Natural killer cell treated with Interleukin-12 subunit alpha and Interleukin-12 subunit beta and Interleukin-15 and Interleukin-18, amount 100 ng/mL, for 72 hours (primary cell): ENCODE measurements at regions not wholly inside any gene's neighbourhood (a gene's known extent, or its start where the extent isn't known, plus 50 kb on each side); places are given as distances from the start of the nearest gene placed in this dataset.
"Not testable (repeated sequence)": the region's sequence is repeated elsewhere in the genome, so short reads cannot be mapped to it uniquely, and the experiment has no call there.

Experiments used
- ATAC-seq, 2 donors: fragments of 150-1000 bp; cut with Tn5 transposase in 1 of 2; sonication (Bioruptor Pico), chemical (Tn5 transposase) in 1 of 2; 2 replicates each; pipeline ENCODE4 v1.10.0; 2021
- DNase-seq: peaks from one replicate; pipeline ENCODE4 v3.0.0; 2022; ENCODE audit warnings: low spot score
- H3K27ac Mint-ChIP-seq, 2 donors: 1 replicate in 1 of 2; 2 replicates in 1 of 2; pipeline ENCODE4 v1.8.0; 2022; ENCODE audit warnings: mixed read lengths in 2 of 2, mild to moderate bottlenecking in 1 of 2, moderate library complexity in 1 of 2
- H3K27me3 Mint-ChIP-seq, 2 donors: 1 replicate in 1 of 2; 2 replicates in 1 of 2; pipeline ENCODE4 v1.8.0; 2022; ENCODE audit warnings: mixed read lengths in 2 of 2
- H3K36me3 Mint-ChIP-seq: one replicate; pipeline ENCODE4 v1.8.0; 2022; ENCODE audit warnings: mixed read lengths
- H3K4me1 Mint-ChIP-seq, 2 donors: 1 replicate in 1 of 2; 2 replicates in 1 of 2; pipeline ENCODE4 v1.8.0; 2022; ENCODE audit warnings: low read depth in 2 of 2, mixed read lengths in 2 of 2, mild to moderate bottlenecking in 1 of 2
- H3K4me3 Mint-ChIP-seq: one replicate; pipeline ENCODE4 v1.8.0; 2022; ENCODE audit warnings: mixed read lengths
- H3K9me3 Mint-ChIP-seq: 2 replicates; pipeline ENCODE4 v1.8.0; 2022; ENCODE audit warnings: mixed read lengths

DNA sequence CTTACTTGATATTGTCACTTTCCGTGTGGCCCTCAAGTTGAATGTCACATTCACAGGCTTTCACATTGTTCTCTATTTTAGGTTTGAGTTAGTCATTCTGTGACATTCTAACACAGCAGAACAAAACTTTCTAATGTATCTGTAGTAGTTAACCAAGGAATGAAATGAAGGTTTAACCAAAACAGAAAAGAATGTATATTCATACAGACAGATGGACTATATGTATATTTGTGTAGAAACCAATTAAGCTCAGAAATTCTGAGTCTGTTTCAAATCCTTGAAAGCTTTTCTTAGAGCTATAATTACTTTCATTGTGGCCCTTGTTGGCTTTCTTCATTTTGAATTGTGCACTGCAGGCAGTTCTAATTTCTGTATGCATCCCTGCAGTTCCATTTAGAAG, 654.7 kb downstream of the LRRC70 start:
- Mint-ChIP-seq H3K27me3 (no peaks in the 10 kb centered on the region), H3K27ac (no peak overlapping the region), H3K4me3 (no peak overlapping the region), H3K36me3 (no peaks in the 10 kb centered on the region), H3K9me3 (peaks cover 9% of the 10 kb centered on the region), H3K4me1 (no peaks in the 10 kb centered on the region)
- ATAC-seq (no peak), DNase-seq (no peak)

DNA sequence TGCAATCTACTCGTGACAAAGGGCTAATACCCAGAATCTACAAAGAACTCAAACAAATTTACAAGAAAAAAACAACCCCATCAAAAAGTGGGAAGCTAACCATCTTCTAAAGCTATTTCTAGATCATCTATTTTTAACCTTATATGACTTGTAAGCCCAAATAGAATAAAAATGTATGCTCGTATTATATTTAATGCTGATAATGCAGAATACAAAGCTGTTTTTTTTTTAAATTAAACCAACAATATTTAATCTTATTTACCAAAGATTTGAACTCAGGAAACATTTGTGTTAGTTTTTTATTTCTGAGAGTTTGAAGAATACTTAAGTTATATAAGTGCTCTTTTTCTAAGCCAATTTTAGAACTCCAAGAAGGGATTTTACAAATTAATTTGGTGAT, 652.1 kb downstream of the LRRC70 start:
- H3K36me3 Mint-ChIP-seq, result no peaks in the 10 kb centered on the region
- ATAC-seq (no peak), DNase-seq (no peak)
- H3K27me3 Mint-ChIP-seq, result no peaks in the 10 kb centered on the region
- H3K27ac Mint-ChIP-seq, result no peak overlapping the region
- no peak overlapping the region for H3K4me3 Mint-ChIP-seq
- peaks cover 11% of the 10 kb centered on the region for H3K9me3 Mint-ChIP-seq
- H3K4me1 Mint-ChIP-seq, result no peaks in the 10 kb centered on the region

DNA sequence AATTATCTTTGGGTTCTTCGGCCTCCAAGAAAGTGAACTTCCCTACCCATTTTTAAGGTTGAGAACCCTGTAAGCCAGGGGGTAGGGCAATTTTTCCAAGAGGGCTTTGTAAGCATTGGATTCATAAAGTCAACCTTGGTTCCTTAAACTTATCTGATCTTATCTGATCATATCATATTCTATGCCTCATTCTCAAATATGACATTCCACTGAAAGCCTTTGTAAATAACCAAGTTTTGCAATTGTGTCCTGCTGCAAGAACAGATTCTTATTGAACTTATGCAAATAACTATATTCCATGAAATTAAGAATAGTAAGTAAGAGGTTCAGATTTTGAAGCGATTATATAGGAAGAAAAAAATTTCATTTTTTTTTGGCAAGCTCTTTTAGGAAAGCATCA, 649.5 kb downstream of the LRRC70 start:
- Mint-ChIP-seq H3K4me3 (no peak overlapping the region), H3K4me1 (no peaks in the 10 kb centered on the region), H3K36me3 (no peaks in the 10 kb centered on the region), H3K27me3 (no peaks in the 10 kb centered on the region), H3K9me3 (peaks cover 11% of the 10 kb centered on the region), H3K27ac (no peak overlapping the region)
- DNase-seq (no peak), ATAC-seq (no peak)

DNA sequence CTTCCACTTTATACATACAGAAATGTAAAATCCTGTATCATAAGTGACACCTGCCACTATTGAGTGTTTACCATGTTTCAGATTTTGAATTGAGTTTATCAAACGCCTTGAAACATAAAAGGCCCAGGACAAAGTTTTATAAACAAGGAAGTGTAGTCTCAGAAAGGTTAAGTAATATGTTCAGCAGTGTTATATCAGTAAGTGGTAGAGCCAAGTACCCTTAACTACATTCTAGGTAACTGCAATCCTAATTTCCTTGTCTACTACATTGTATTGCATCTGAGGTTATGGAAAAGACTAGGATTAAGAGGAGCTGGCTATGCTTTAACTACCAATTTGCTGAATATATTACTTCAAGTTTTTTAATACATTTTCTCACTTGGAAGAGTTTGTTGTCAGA, 641.6 kb downstream of the LRRC70 start:
- no peaks in the 10 kb centered on the region for H3K27me3 Mint-ChIP-seq

DNA sequence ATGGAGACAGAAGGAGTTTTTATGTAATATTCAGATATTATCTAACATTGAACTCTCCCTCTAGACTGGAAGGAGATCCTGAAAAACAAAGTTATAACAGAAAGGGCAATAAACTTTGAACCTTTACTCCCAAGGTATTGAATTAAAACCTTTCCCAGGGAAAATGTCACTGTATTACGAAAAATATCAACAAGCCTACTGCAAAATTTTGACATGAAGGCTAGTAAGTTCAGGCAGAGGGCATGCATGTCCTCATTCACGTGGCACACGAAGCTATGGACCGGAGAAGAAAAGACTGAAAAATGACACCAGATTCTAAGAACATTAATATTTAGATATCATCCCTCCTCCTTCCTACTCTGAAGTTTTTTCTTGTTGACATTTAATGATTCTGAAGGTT, 638.8 kb downstream of the LRRC70 start:
- no peak for ATAC-seq
- no peak overlapping the region for H3K27ac Mint-ChIP-seq
- H3K4me3 Mint-ChIP-seq, result no peak overlapping the region
- peaks cover 11% of the 10 kb centered on the region for H3K9me3 Mint-ChIP-seq
- no peaks in the 10 kb centered on the region for H3K36me3 Mint-ChIP-seq
- no peaks in the 10 kb centered on the region for H3K27me3 Mint-ChIP-seq
- no peaks in the 10 kb centered on the region for H3K4me1 Mint-ChIP-seq
- no peak for DNase-seq

More for the DNA sequence above, 641.6 kb downstream of the LRRC70 start:
- peaks cover 7% of the 10 kb centered on the region for H3K9me3 Mint-ChIP-seq
- no peak overlapping the region for H3K27ac Mint-ChIP-seq
- no peak overlapping the region for H3K4me3 Mint-ChIP-seq
- no peak for DNase-seq
- no peaks in the 10 kb centered on the region for H3K4me1 Mint-ChIP-seq
- no peak for ATAC-seq
- H3K36me3 Mint-ChIP-seq, result no peaks in the 10 kb centered on the region

DNA sequence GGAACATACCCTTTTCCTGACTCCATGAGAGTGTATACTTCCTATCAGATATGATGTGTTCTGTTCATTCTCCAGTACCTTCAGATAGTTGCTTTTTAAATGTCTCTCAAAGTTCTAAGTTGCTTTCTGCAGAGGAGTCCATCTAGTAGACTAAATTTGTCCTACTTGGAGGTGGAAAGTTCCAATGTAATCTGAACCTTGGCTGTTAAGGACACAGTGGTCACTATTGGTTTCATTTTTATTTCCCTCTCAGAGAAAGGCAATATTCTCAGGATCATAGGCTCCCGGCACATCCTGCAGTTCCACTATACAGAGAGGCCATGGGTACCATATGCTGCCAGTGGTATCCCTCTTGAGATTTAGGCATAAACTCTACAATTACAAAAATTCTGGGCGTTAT, 634.6 kb downstream of the LRRC70 start:
- DNase-seq (no peak), ATAC-seq (no peak)
- Mint-ChIP-seq H3K9me3 (peaks cover 13% of the 10 kb centered on the region), H3K27me3 (no peaks in the 10 kb centered on the region), H3K4me1 (no peaks in the 10 kb centered on the region), H3K4me3 (no peak overlapping the region), H3K36me3 (no peaks in the 10 kb centered on the region), H3K27ac (no peak overlapping the region)

DNA sequence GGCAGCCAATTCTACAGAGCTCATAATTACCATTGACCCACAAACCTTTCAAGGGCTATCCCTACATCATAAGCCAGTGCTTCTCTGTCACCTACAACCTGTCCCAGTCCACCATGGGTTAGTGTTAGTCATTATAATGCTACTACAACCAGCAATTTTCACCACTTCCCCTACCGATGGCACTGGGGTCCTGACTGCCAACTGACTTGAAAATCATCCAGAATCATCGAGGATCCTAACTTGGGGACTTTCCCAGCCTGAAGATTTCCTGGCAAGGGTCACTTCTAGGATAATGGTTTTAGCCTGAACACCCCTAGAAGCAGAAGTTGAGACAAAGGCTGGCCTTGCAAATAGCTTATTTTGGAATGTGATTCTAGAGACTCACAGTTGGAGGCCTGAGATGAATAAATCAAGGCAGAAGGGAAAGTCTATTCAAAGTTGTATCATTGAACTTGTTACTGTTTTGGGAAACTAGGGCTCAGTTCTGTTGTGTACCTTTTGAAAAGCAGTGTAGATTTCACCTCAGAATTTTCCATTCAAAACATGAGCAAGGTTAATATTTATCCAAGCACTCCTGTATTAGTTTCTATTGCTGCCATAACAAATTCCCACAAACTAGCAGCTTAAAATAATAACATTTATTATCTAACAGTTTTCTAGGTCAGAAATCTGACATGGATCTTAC, 633.0 kb downstream of the LRRC70 start:
- DNase-seq (no peak), ATAC-seq (no peak)
- no peak overlapping the region for H3K4me3 Mint-ChIP-seq
- H3K36me3 Mint-ChIP-seq, result no peaks in the 10 kb centered on the region
- H3K9me3 Mint-ChIP-seq, result peaks cover 9% of the 10 kb centered on the region
- no peak overlapping the region for H3K27ac Mint-ChIP-seq
- no peaks in the 10 kb centered on the region for H3K4me1 Mint-ChIP-seq
- H3K27me3 Mint-ChIP-seq, result no peaks in the 10 kb centered on the region

DNA sequence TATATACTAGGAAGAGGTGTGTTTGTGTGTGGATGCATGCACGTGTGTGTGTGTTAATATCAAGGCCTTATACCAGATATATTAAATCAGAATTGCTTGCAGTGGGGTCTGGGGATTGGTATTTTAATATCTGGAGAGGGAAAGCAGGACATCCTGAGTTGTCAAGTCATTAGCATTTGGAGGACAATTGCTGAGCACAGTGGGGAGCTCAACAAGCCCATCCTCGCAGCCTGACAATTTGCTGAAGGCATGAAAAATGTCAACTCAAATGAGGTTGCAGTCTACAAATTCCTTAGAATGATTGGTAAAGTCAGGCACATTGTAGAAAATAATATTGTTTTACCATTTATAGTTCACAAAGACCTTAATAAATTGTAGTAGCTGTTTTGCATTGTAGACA, 627.4 kb downstream of the LRRC70 start:
- H3K4me1 Mint-ChIP-seq, result no peaks in the 10 kb centered on the region
- no peaks in the 10 kb centered on the region for H3K27me3 Mint-ChIP-seq
- DNase-seq (no peak), ATAC-seq (no peak)
- peaks cover 8% of the 10 kb centered on the region for H3K9me3 Mint-ChIP-seq
- H3K4me3 Mint-ChIP-seq, result no peak overlapping the region
- H3K36me3 Mint-ChIP-seq, result no peaks in the 10 kb centered on the region
- H3K27ac Mint-ChIP-seq, result no peak overlapping the region

DNA sequence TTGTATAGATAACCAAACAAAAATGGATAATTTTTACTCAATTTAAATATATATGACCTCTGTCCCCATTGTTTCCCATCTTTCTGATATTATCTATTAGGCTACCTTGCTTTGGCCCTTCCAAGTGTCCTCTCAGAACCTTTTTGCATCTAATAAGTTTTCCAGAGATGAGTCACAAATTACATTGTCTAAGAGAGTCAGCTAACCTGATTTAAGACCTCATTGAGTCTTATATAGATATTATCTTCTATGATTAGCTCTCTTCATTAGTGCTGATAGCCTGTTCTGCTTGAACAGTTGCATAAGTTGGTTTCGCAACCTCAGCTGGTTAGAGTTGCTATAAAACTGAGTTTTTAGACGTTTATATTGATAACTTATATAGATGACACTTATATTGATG, 623.1 kb downstream of the LRRC70 start:
- Mint-ChIP-seq H3K27ac (no peak overlapping the region), H3K4me3 (no peak overlapping the region), H3K9me3 (peaks cover 17% of the 10 kb centered on the region), H3K36me3 (no peaks in the 10 kb centered on the region), H3K27me3 (no peaks in the 10 kb centered on the region), H3K4me1 (no peaks in the 10 kb centered on the region)
- DNase-seq (no peak), ATAC-seq (no peak)

DNA sequence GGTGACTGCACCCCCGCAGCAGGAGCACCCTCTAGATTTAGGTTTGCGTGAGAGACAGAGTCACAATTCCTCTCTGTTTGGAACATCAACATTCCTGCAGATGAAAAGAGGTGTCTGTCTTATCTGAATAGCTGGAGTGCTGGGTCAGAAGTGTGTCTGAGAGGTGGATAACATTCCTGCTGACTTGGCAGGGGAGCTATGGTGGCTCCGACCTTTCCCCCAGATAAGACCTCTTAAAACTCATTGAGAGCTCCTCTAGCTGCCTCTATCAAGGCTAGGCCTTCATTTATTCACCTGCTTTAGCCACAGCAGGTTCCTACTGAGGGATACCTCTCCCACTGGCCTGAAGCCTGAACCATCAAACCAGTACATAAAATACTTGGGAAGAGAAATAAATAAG, 615.5 kb downstream of the LRRC70 start:
- Mint-ChIP-seq H3K27me3 (no peaks in the 10 kb centered on the region), H3K9me3 (peaks cover 9% of the 10 kb centered on the region), H3K4me1 (no peaks in the 10 kb centered on the region), H3K4me3 (no peak overlapping the region), H3K36me3 (no peaks in the 10 kb centered on the region), H3K27ac (no peak overlapping the region)
- ATAC-seq (no peak), DNase-seq (no peak)

DNA sequence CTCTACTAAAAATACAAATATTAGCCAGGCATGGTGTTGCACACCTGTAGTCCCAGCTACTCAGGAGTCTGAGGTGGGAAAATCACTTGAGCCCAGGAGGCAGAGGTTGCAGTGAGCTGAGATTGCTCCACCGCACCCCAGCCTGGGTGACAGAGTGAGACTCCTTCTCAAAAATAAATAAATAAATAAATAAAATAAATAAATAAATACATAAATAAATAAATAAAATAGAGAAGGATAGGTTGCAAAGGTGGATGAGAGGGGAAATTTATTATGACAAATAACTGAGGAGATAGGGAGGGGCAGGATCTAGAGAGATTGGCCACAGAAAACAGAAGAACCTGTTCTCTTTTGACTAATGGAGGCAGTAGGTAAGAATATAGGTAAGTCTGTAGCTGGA, 601.6 kb downstream of the LRRC70 start:
- not testable (repeated sequence) for H3K4me1 Mint-ChIP-seq, H3K27me3 Mint-ChIP-seq, H3K4me3 Mint-ChIP-seq, ATAC-seq, H3K36me3 Mint-ChIP-seq, DNase-seq, H3K27ac Mint-ChIP-seq
- peaks cover 14% of the 10 kb centered on the region for H3K9me3 Mint-ChIP-seq

DNA sequence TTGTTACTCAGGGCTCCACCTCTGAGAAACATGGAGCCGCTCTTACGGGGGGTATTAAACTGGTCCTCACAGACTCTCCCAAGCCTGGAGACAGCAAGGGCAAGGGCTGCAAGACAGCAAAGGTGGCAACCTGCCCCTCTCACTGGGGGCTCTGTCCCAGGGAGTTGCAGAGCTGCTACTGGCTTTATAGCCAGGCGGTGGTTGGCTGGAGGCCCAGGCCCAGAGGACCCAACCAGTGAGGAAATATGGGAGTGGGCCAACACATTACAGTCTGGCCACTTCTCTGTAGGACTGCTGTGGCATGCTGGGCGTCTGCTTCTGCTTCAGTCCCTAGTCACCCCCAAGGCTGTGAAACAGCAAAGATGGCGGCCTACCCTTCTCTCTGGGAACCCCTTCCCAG, 597.2 kb downstream of the LRRC70 start:
- Mint-ChIP-seq H3K9me3 (peaks cover 5% of the 10 kb centered on the region), H3K36me3 (no peaks in the 10 kb centered on the region), H3K27me3 (no peaks in the 10 kb centered on the region), H3K4me3 (no peak overlapping the region), H3K27ac (no peak overlapping the region), H3K4me1 (no peaks in the 10 kb centered on the region)
- DNase-seq (no peak), ATAC-seq (peak in 1 of 2 donors; percentile 13)

DNA sequence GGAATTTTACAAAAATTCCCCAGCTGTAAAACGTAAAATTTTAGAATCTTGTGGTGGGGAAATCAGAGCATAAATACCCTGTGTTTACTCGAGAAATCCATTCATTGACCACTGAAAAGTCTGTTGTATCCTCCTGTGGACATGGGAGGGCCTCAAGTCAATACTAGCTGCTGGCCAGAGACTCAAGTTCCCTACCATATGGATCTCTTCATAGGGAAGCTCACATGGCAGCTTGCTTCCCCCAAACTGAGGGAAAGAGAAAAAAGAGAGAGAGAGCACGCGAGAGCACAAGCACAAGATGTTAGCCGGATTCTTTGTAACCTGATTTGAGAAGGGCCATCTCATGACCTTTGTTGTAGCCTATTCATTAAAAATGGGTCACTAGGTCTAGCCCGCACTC, 591.9 kb downstream of the LRRC70 start:
- no peak for DNase-seq
- peaks cover 6% of the 10 kb centered on the region for H3K9me3 Mint-ChIP-seq
- H3K36me3 Mint-ChIP-seq, result no peaks in the 10 kb centered on the region
- ATAC-seq, result no peak
- no peaks in the 10 kb centered on the region for H3K4me1 Mint-ChIP-seq
- H3K4me3 Mint-ChIP-seq, result no peak overlapping the region
- H3K27ac Mint-ChIP-seq, result no peak overlapping the region
- H3K27me3 Mint-ChIP-seq, result no peaks in the 10 kb centered on the region

DNA sequence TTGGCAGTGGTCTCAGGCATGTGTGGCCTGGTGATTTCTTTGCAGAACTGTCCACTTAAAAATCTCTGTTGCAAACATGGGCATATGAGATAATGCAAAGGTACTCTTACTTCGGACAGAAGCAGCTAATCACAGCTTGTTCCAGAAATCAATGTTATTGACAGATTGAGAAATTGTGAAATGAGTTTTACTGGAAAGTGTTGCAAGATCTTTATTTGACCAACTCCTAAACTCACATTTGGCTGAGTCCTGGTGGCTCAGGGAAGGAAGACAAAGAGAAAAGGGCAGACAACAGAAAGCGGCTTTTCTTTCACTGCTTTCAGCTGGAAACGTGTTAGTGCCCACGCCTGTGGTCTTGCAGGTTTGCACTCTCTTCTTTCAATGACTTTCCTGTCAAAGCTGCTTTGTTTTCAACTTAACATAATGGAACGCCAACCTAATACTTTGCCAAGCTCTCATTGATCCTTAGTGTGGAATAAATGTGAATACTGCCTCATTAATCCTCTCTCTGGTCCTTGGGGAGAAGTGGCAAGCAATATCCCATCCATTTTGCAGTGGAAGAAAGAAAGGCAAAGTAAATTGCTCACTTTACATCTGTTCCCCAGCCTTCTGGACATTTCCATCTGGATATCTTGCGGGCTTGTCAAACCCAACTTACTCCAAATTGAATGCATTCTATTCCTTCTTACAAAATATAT, 586.4 kb downstream of the LRRC70 start:
- Mint-ChIP-seq H3K27me3 (no peaks in the 10 kb centered on the region), H3K4me3 (no peak overlapping the region), H3K27ac (no peak overlapping the region), H3K9me3 (peaks cover 13% of the 10 kb centered on the region), H3K36me3 (no peaks in the 10 kb centered on the region), H3K4me1 (no peaks in the 10 kb centered on the region)
- DNase-seq, result no peak
- ATAC-seq, result no peak

DNA sequence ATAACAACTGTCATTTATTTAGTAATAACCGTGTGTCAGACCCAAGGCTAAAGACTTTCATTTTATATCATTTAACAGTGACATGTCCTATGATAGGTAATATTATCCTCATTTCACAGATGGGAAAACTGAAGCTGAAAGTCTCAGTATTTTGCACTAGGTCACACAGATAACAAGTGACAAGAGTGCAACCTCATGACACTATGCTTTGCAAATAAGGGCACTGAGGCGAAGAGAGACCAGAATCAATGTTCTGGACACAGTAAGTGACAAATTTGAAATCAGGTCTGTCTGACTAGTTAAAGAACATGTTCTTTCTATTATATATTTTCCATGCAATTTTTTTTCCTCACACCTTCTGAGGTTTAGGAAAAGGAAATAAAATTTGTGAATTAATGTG, 585.7 kb downstream of the LRRC70 start:
- H3K4me3 Mint-ChIP-seq, result no peak overlapping the region
- no peaks in the 10 kb centered on the region for H3K4me1 Mint-ChIP-seq

More for the DNA sequence above, 585.7 kb downstream of the LRRC70 start:
- no peak overlapping the region for H3K27ac Mint-ChIP-seq
- no peak for ATAC-seq
- H3K36me3 Mint-ChIP-seq, result no peaks in the 10 kb centered on the region
- no peak for DNase-seq
- no peaks in the 10 kb centered on the region for H3K27me3 Mint-ChIP-seq
- H3K9me3 Mint-ChIP-seq, result peaks cover 13% of the 10 kb centered on the region
